Ramos (cell line): ENCODE measurements at regions not wholly inside any gene's neighbourhood (a gene's known extent, or its start where the extent isn't known, plus 50 kb on each side); places are given as distances from the start of the nearest gene placed in this dataset.

ENCODE experiments used
- in situ Hi-C: fragments of 300-500 bp; cut with MboI; formaldehyde crosslinking; loops from one replicate; pipeline ENCODE4 v1.14.3; 2022; ENCODE audit warnings: low sequenced_read_pairs; ENCODE audit not compliant: unreplicated experiment

DNA sequence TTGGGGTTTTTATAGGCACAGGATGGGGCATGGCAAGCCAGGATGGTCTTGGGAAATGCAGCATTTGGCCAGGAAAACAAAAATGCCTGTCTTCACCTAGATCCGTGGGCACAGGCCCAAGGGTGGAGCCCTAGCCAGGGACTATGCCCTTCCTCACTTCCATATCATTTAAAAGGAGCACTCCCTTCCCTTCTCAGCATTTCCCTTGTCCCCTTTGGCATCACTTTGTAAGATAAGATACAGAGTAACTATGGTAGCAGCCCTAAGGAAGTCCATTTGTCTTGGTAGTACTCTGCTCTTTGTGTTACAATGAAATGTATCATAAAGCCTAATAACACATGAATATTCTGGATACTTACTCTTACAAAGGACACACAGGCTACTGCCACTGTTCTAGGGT lies 1092.6 kb upstream of the TENM4 start:
- in situ Hi-C loops, result no loop called here

DNA sequence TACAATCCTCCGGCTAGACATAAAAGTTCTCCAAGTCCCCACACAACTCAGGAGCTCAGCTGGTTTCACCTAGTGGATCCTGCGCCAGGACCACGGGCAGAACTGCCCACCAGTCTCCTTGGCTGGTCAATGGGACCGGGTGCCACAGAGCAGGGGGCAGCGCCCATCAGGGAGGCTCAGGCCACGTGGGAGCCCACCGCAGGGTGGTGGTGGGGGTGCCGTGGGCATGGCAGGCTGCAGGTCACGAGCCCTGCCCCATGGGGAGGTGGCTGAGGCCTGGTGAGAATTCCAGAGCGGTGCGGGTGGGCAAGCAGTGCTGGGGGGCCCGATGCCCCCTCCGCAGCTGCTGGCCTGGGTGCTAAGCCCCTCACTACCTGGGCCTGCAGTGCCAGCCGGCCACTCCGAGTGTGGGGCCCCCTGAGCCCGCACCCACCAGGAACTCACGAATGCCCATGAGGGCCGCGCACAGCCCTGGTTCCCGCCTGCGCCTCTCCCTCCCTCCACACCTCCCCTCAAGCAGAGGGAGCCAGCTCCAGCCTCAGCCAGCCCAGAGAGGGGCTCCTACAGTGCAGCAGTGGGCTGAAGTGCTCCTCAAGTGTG lies 1091.9 kb upstream of the TENM4 start:
- in situ Hi-C loops, result no loop called here

DNA sequence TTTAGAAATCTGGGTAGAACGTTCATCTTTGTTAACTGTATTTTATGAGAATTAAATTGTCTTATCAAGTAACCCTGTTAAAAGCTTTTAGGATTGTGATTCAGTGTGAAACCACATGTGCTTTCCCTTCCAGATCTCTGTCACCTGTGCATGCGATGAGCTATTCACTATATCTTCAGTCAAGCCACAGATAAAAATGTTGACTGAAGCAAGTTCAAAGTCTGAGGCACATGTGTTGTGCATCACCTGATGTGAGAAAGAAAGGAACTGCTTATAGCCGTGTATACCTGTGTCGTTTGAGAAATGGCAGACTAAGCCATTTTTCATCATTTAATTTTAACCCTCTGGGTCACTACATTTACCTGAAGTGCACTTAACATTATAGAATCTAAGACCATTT lies 1088.9 kb upstream of the TENM4 start:
- in situ Hi-C loops, result no loop called here

DNA sequence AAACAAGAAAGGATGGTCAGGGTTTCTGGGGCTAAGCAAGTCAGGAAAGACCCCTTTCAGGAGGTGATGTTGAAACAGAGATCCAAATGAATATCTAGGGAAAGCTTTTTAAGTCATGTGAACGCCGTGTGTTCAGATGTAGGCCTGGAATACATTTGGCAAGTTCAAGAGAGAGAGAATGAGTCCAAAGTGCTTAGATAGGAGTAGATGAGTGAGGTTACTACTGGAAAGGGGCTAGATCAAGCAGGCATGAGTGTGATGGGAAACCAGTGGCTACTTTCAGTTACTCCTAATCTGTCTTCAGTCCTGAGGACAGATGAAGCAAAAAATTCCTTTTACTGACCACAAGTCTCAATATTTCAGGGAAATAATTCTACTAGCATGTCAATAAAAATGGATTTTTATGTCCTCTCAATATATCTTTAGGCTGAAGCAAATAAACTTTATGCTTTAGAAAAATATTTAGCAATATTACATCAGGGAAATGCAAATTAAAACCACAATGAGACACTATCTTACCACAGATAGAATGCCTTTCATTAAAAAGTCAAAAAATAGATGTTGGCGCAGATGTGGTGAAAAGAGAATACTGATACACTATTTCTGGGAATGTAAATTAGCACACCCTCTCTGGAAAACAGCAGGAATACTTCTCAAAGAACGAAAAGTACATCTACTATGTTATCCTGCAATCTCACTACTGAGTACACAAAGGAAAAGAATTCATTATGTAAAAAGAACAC lies 1085.0 kb upstream of the TENM4 start:
- in situ Hi-C loops, result no loop called here

DNA sequence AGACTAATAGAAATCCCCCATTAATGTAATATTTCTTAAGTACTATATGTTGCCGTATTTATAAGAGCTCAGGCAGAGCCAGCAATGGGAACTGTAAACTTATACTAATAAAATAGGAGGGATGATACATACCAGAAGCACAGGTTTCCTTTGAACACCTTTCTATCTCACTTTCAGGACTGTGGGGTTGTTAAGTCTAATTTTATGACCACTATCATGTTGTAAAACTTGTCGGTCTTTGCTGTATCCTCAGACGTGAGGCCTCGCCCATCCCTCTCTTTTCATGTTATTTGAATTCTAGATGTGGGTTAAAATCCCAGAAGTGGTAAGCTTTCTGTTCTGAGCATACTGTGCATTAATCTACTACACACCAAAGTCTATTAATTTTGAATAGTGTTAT lies 1083.5 kb upstream of the TENM4 start:
- in situ Hi-C loops, result no loop called here

DNA sequence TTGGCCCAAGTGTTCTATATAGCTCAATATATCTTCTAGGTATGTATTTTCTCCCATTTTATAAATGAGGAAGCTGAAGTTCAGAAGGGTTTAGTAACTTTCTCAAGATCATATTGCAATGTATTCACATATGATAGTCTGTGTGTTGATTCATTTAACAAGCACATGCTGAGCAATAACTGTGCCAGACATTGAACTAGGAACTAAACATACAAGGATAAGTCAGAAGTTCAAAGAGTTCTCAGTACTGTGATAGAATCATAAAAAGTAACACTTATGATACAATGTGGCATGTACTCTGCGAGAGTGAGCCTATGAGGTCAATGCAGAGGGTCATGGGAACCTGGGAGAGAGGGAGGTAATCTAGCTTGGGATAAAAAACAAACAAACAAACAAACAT lies 1082.2 kb upstream of the TENM4 start:
- in situ Hi-C loops, result no loop called here

DNA sequence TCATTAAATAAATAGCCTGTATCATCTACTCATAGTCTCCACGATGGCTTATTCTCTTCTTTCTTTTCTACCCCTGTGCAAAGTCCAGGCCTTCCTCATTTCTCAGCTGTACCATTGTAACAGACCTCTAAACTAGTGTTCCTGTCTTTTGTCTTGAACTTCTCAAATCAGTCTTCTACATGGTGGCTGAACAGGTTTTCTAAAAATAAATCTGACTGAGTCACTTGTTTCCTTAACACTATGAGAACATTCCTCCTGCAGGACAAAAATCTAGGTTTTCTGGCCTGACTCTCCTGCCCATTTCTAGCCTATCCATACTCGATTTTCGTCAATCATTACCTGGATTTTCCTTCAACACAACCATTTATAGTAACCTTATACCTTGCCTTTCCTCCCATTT lies 1080.8 kb upstream of the TENM4 start:
- in situ Hi-C loops, result no loop called here

DNA sequence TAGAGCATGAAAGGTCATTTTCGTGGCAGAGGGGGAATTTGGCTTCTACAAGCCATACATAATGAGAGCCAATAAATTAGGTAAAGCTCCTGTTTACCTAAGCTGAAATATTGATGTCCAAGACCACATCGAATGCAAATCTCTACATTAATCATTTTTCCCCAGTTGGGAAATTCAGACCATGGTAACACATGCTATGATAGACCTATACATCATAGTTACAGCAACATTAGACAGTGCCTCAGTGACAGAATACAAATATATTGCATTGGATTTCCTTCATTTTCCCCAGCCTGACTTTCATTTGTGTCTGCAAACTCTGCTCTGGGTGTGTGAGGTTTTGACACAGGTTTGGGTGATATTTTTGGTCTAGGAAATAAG lies 1079.7 kb upstream of the TENM4 start:
- in situ Hi-C loops, result no loop called here

DNA sequence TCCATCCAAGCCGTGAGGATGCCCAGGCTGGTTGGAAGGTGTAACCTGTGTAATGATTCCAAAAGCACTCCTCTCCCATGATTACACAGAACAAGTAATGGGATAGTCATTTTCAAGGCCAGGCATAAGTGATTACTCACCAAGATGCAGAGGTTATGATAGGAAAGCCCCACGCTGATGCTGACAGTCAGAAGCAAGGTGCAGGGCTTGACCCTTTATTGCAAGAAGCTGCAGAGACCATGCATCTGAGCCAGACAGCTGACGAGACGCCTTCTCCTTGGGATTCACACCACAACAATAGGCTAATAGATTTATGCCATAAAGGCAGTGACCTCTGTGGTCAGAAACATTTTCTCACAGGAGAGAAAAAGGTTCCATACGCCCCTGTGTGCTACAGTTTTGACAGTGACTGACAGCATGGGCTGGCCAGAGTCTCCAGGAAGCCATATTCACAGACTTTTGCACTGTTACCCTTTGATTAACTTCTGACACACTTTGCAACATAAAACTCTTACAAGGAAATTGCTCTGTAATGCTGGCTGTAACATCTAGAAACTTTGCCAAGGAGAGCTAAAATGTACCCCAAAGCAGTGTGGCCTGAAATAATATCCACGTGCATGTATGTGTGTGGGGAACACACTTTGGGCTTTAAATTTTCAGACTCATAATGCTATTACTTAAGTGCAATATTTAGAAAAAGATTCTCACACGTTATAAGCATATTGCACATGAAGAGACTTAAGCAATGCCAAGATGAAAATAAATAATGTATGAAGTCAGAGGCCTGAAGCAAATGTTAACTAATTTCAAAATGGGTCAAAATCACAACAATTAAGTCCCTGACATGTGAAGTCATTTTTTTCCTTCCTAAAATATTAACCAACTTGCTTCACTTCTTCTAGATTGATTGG lies 1079.0 kb upstream of the TENM4 start:
- in situ Hi-C loops, result no loop called here

DNA sequence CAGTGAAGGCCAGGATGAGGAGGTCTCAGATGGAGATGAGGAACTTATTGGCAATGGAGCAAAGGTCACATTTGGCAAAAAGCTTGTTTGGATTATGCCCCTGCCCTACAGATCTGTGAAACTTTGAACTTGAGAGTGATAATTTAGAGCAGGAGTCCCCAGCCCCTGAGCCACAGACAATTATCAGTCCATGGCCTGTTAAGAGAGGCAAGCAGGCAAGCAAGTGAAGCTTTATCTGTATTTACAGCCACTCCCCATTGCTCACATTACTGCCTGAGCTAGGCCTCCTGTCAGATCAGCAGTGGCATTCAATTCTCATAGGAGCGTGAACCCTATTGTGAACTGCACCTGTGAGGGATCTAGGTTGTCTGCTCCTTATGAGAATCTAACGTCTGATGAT lies 1076.9 kb upstream of the TENM4 start:
- in situ Hi-C loops, result no loop called here

DNA sequence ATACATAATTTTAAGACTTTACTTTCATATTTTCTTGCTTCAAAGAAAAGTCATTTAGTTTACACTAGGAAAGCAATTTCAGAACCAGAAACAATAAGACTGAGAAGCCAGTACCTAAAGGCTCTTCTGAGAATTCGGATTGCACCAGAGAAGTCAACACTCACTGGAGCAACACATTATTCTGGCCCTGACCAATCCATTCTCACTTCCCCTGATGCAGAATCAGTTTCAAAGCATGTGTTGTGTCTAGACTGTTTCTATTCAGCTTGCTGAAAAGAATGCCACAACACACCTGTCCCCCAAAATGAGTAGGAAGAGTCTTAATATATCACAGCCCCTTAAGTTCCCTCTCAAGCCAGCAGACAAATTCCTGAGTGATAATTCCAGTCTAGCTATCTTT lies 1074.3 kb upstream of the TENM4 start:
- in situ Hi-C loops, result no loop called here

DNA sequence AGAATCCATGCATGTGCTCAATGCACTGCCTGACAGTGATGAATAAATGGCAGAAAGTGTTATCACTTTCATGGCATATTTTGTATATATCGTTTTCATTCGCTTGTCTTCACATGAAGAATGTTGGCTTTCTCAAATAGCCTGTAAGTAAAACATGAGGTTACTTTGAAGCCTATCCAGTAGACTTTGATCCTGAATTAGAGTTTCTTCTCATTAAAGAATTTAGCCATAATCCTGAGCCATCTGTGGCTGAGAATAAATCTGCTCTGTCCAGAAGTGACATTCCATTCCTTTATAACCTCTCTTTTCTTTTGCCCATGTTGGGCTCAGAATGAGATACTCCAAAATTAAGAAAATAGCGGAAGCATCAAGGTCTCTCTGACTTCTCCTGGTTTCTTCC lies 1071.7 kb upstream of the TENM4 start:
- in situ Hi-C loops, result no loop called here

DNA sequence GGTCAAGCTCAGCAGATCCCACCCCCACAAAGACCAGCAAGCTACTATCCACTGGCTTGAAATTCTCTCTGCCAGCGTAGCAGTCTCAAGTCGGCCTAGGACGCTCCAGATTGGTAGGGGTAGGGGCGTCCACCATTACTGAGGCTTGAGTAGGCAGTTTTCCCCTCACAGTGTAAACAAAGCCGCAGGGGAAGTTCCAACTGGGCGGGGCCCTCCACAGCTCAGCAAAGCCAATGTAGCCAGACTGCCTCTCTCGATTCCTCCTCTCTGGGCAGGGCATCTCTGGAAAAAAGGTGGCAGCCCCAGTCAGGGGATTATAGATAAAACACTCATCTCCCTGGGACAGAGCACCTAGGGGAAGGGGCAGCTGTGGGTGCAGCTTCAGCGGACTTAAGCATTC lies 1064.9 kb upstream of the TENM4 start:
- in situ Hi-C loops, result no loop called here

DNA sequence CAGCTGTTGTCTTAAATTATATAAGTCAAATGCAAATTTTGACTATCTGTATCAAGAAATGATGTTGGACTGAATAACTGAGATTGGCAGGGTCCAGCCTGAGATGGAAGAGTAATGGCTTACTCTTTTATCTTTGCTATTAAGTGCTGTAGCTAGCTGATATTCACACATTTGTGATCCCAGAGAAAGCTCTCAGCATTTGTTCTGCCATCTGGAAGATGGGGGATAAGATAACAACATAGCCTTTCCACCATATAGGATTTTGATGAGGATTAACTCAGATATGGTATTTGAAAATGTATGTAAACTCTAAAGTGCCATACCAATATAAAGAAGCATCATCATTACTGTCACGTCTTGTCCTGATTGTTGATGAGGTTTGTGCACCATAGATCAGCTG lies 1063.2 kb upstream of the TENM4 start:
- in situ Hi-C loops, result no loop called here

DNA sequence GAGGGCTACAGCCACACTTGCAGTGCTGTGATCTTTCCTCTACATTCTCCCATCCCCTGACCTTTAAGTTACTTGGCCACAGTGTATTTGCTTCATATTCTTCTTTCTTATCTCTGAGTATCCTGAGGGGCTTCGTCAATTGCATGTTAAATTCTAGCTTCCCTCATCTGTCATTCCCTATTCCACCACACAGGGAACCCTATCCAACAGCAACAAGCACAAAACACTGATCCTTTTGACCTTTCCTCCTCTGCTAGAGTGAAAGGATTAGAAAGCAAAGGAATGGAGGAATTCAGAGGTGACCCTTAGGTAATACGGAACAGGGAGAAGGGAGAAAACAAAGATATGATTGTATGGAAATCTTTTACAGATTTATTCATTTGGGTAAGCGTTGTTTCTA lies 1061.7 kb upstream of the TENM4 start:
- in situ Hi-C loops, result no loop called here

DNA sequence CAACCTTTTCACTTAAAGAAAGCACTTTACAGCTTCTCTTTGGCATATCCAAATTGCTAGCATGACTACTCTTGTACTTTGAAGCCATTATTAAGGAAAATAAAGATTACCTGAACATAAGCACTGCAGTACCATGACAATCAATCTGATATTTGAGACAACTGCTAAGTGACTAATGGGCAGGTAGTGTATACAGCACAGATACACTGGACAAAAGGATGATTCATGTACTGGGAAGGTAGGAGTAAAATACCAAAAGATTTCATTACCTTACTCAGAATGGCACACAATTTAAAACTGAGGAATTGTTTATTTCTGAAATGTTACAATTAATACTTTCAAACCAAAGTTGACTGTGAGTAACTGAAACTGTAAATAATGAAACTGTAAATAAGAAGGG lies 1054.3 kb upstream of the TENM4 start:
- in situ Hi-C loops, result no loop called here

DNA sequence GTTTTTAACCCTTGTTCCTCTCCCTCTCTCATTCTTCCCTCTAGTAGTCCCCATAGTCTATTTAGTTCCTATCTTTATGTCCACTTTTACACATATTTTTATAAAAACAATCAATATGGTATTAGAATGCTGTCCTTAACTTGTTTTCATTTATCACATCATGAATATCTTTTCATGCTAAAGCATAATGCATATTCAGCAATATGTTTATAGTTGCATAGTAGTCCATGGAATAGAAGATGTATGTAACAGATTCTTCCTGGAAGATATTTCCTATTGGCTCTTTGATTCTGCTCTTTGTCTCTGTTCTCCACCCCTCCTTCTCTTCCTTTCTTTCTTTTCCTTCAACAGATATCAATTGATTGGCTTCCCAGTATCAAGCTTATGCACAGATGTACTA lies 1047.1 kb upstream of the TENM4 start:
- in situ Hi-C loops, result no loop called here

DNA sequence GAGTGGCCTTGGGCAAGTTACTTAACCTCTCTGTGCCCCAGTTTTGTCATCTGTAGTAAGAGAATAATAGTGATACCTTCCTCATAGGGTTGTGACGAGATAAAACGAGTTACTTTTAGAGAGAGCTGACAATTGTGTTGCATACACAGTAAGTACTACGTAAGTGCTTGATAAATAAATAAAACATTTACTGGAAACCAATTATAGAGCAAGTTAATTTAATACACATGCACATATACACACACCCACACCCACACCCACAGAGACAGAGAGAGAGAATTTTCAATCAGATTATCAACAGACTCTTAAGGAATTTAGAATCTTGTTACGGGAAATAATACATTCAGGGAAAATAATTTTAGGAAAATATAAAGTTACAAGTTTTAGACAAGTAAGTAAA lies 1045.8 kb upstream of the TENM4 start:
- in situ Hi-C loops, result no loop called here

DNA sequence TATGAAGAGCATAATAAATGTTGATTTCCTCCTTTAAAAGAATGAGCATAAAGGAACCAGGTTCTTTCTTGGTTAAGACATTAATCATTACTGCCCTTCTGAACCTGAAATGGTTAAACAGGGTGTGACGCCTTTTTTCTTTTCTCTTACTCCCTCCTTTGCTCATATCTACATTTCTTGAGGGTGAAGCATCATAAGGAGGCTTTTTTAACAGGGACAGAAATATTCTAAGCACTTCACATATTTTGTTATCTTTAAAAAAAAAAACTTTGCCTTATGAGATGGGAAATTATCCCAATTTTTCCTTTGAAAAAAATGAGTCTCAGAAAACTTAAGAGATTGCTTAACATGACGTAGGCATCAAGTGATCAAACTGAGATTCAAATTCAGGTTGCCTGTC lies 1036.3 kb upstream of the TENM4 start:
- in situ Hi-C loops, result no loop called here

DNA sequence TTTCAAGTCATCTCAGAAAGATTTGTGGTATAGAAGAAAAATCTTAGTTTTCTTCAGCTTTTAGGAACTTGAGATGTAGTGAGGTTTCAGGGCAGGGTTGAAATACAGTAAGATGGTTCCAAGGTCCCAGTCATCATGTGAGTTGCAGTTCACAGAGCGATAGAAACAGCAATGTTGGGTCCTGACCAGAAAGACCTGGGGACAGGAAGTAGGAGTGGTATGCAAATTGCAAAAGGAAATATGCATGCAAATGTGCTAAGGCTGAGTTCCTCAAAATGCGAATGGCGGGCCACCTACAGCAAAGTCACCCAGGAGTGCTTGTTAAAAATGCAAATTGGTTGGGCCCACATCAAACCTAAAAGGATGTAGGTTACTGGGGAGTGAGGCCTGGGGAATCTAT lies 1032.7 kb upstream of the TENM4 start:
- in situ Hi-C loops, result no loop called here

DNA sequence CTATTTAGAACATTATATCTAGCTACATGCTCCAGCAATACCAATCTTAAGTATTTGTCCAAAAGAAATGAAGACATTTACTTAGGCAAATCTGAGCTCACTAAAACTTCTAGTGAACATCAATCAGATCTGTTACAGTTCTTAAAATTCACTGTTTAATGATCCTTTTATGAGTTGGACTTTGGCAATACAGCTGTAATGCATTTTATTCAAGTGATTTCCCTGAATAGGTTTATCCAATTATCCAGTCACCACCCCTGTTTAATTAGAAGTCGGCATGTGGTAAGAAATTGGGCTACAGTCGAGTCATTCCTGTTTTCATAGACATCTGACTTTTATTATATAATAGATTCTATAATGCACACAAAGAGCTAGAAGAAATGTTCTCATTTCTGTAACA lies 1029.0 kb upstream of the TENM4 start:
- in situ Hi-C loops, result no loop called here
